ENCODE measurements at regions not wholly inside any gene's neighbourhood (a gene's known extent, or its start where the extent isn't known, plus 50 kb on each side); places are given as distances from the start of the nearest gene placed in this dataset.

DNA sequence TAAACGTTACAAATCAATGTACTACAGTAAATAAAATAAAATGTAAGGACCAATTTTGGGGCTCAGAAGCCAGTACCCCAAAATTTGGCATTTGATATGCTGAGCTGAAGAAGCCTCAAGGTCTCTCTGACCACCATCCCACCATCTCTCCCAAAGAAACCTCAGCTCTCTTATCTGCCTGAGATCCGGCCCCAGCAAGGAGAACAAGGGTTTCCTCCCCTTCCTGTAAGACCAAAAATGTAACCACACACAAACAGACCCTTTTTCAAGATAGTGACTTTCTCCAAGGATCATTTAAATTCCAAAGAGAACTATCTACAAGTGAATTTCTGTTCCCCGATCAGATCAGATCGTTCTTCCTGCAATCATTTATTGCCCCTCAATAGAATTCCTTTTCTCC, 68.1 kb upstream of the SLC45A1 start:
- no peak for DNase-seq
- Histone ChIP-seq H3K27ac (no peak overlapping the region), H3K9me3 (no peaks in the 10 kb centered on the region), H3K4me3 (no peak overlapping the region), H3K27me3 (no peaks in the 10 kb centered on the region), H3K4me1 (no peaks in the 10 kb centered on the region), H3K36me3 (no peaks in the 10 kb centered on the region)
- TF ChIP-seq, protein P1, sequence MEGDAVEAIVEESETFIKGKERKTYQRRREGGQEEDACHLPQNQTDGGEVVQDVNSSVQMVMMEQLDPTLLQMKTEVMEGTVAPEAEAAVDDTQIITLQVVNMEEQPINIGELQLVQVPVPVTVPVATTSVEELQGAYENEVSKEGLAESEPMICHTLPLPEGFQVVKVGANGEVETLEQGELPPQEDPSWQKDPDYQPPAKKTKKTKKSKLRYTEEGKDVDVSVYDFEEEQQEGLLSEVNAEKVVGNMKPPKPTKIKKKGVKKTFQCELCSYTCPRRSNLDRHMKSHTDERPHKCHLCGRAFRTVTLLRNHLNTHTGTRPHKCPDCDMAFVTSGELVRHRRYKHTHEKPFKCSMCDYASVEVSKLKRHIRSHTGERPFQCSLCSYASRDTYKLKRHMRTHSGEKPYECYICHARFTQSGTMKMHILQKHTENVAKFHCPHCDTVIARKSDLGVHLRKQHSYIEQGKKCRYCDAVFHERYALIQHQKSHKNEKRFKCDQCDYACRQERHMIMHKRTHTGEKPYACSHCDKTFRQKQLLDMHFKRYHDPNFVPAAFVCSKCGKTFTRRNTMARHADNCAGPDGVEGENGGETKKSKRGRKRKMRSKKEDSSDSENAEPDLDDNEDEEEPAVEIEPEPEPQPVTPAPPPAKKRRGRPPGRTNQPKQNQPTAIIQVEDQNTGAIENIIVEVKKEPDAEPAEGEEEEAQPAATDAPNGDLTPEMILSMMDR (IDR thresholded peaks at IDR 0.05), result no peak
- intact Hi-C loops (cut with DNase I; ENCODE audit: low total_unique reads), result loop anchor here (10.0 kb wide), 1 partner anchor 65 kb away; the partner anchor contains the start of gene SLC45A1

DNA sequence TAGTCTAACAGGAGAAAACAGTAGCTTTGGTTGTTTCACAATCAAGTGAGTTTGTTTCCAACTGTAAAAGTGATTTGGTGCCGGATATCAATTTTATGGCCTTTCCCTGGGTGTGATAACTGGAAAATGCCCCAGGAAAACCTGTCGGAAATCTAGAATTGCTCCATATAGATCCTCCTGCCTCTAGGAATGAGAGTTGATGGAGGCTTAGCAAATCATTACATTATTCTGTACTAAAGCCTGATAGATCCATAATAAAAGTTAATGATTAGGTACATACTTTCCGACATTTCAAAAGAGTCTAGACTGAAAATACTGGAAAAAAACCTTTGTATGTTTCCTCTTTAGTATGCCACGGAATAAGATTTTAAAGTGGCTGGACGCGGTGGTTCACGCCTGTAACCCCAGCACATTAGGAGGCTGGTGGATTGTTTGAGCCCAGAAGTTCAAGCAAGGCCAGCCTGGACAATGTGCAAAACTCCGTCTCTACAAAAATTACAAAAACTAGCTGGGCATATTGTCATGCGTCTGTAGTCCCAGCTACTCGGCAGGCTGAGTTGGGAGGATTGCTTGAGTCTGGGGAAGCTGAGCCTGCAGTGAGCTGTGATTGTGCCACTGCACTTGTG, 70.0 kb upstream of the SLC45A1 start:
- Histone ChIP-seq H3K27ac (no peak overlapping the region), H3K4me1 (no peaks in the 10 kb centered on the region), H3K9me3 (no peaks in the 10 kb centered on the region), H3K4me3 (no peak overlapping the region), H3K27me3 (no peaks in the 10 kb centered on the region), H3K36me3 (no peaks in the 10 kb centered on the region)
- DNase-seq, result no peak
- TF ChIP-seq, protein P1 (IDR thresholded peaks at IDR 0.05), result no peak
- intact Hi-C loops (cut with DNase I; ENCODE audit: low total_unique reads), result loop anchor here (10.0 kb wide), 1 partner anchor 67 kb away; the partner anchor contains the start of gene SLC45A1

DNA sequence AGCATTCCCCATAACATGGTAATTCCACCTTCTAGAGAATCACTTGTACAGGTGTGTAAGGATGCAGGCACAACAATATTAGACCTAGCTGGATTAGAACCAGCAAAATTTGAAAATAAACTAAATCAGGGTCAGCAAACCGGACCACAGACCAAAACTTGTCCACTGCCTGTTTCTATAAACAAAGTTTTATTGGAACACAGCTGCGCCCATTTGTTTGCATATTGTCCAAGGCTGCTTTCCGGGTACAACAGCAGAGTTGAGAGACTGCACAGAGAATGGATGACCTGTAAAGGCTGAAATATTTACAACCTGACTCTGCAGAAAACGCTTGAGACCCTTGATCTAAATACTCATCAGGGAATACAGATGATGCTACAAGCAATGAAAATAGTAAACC, 73.6 kb upstream of the SLC45A1 start:
- no peak overlapping the region for H3K4me3 ChIP-seq
- no peaks in the 10 kb centered on the region for H3K36me3 ChIP-seq
- no peak overlapping the region for H3K27ac ChIP-seq

DNA sequence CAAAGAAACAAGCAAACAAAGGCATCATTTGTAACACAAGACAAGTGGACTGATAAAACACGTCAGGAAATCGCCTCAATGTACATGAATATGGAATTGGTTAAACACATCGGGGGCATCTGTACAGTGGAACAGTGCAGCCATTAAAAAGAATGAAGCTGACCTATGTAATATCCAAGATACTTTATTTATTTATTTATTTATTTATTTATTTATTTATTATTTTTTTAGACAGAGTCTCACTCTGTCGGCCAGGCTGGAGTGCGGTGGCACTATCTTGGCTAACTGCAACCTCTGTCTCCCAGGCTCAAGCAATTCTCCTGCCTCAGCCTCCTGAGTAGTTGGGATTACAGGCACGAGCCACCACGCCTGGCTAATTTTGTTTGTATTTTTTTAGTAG, 75.4 kb upstream of the SLC45A1 start:
- no peak overlapping the region for H3K27ac ChIP-seq
- no peak overlapping the region for H3K4me3 ChIP-seq
- H3K27me3 ChIP-seq, result no peaks in the 10 kb centered on the region
- H3K36me3 ChIP-seq, result no peaks in the 10 kb centered on the region
- intact Hi-C loops (cut with DNase I; ENCODE audit: low total_unique reads), result loop anchor here (10.0 kb wide), 1 partner anchor 72 kb away; the partner anchor contains the start of gene SLC45A1
- TF ChIP-seq, protein P1 (IDR thresholded peaks at IDR 0.05), result no peak
- DNase-seq, result no peak
- H3K9me3 ChIP-seq, result no peaks in the 10 kb centered on the region
- peaks cover 0 to 13% (median 8%) of the 10 kb centered on the region in 4 donors for H3K4me1 ChIP-seq

More for the DNA sequence above, 73.6 kb upstream of the SLC45A1 start:
- Histone ChIP-seq H3K4me1 (peaks cover 0 to 2% (median 0%) of the 10 kb centered on the region in 4 donors), H3K9me3 (no peaks in the 10 kb centered on the region), H3K27me3 (no peaks in the 10 kb centered on the region)
- intact Hi-C loops (cut with DNase I; ENCODE audit: low total_unique reads), result loop anchor here (10.0 kb wide), 1 partner anchor 70 kb away; the partner anchor contains the start of gene SLC45A1
- no peak for DNase-seq
- TF ChIP-seq, protein P1 (IDR thresholded peaks at IDR 0.05), result no peak

DNA sequence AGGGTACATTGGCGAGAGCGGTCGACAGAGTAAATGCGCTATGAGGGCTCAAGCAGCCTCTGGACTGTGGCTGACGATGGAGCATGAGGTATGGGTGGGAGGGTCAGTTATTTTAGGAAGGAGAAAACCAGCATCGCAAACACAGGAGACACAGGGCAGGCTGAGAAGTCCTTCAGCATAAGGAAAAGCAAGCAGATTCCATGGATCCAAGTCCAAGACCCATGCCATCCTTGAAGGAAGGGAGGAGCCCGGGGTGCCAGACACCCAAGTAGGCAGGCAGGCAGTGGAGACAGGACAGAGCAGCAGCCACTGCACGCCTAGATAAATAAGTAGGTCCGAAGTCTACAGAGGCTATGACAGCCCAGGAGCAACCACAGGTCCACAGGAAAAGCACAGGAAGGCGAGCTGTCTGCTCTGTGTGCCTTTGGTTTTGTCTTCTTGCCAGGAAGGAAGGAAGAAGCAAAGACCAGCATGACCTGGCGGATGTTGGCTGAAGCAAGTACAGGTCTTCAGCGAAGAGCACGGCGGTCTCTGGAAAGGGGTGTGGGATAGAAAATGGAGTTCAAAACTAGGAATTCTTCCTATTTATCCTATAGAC, 76.4 kb upstream of the SLC45A1 start:
- no peak for DNase-seq
- H3K27ac ChIP-seq, result no peak overlapping the region
- intact Hi-C loops (cut with DNase I; ENCODE audit: low total_unique reads), result loop anchor here (10.0 kb wide), 1 partner anchor 73 kb away; the partner anchor contains the start of gene SLC45A1
- no peaks in the 10 kb centered on the region for H3K9me3 ChIP-seq
- H3K27me3 ChIP-seq, result no peaks in the 10 kb centered on the region
- TF ChIP-seq, protein P1 (IDR thresholded peaks at IDR 0.05), result no peak
- peaks cover 0 to 13% (median 8%) of the 10 kb centered on the region in 4 donors for H3K4me1 ChIP-seq
- no peak overlapping the region for H3K4me3 ChIP-seq
- H3K36me3 ChIP-seq, result no peaks in the 10 kb centered on the region
